Activated naive CD4-positive, alpha-beta T cell treated with anti-CD3 and anti-CD28 coated beads, Interleukin-2, amount 10 ng/mL, durations not matched to agents 7 days and 5 days (primary cell): ENCODE measurements at regions not wholly inside any gene's neighbourhood (a gene's known extent, or its start where the extent isn't known, plus 50 kb on each side); places are given as distances from the start of the nearest gene placed in this dataset.

Experiments
- CTCF ChIA-PET: fragments of 350-600 bp; sonication (Branson Sonifier 250); formaldehyde crosslinking; loops from one replicate; lab custom pipeline; 2021; ENCODE audit warnings: antibody characterized with exemption; lab: Charles Lee
- DNase-seq: peaks from one replicate; pipeline ENCODE4 v3.0.0-alpha.2; 2020
- H3K27ac Mint-ChIP-seq: one replicate; pipeline ENCODE4 v1.8.0; 2021; ENCODE audit warnings: mild to moderate bottlenecking, moderate library complexity, mixed read lengths
- H3K27me3 Mint-ChIP-seq: one replicate; pipeline ENCODE4 v1.8.0; 2021; ENCODE audit warnings: mild to moderate bottlenecking, mixed read lengths
- H3K36me3 Mint-ChIP-seq: one replicate; pipeline ENCODE4 v1.8.0; 2021; ENCODE audit warnings: mixed read lengths
- H3K4me1 Mint-ChIP-seq: one replicate; pipeline ENCODE4 v1.8.0; 2021; ENCODE audit warnings: mixed read lengths
- H3K4me3 Mint-ChIP-seq: one replicate; pipeline ENCODE4 v1.8.0; 2021; ENCODE audit warnings: mild to moderate bottlenecking, moderate library complexity, mixed read lengths
- H3K9me3 Mint-ChIP-seq: one replicate; pipeline ENCODE4 v1.8.0; 2021; ENCODE audit warnings: mixed read lengths

GRCh38 chr13:48840366-48840765, 135.3 kb upstream of the FNDC3A start:
- DNase-seq = no peak
- Mint-ChIP-seq H3K4me1 (no peaks in the 10 kb centered on the region), H3K27me3 (peaks cover 28% of the 10 kb centered on the region), H3K4me3 (no peak overlapping the region), H3K36me3 (peaks cover 5% of the 10 kb centered on the region), H3K27ac (no peak overlapping the region), H3K9me3 (no peaks in the 10 kb centered on the region)
- CTCF ChIA-PET = no interaction called here

GRCh38 chr13:48842316-48842715, 133.4 kb upstream of the FNDC3A start:
- Mint-ChIP-seq H3K36me3 (peaks cover 2% of the 10 kb centered on the region), H3K9me3 (no peaks in the 10 kb centered on the region), H3K27me3 (peaks cover 28% of the 10 kb centered on the region), H3K27ac (no peak overlapping the region), H3K4me1 (no peaks in the 10 kb centered on the region), H3K4me3 (no peak overlapping the region)
- CTCF ChIA-PET = interaction anchor here (0.7 kb wide), 1 partner anchor 27 kb away, joined by 3 read pairs; no protein-coding TSS in a partner anchor
- DNase-seq = no peak

- Mint-ChIP-seq H3K9me3 (no peaks in the 10 kb centered on the region), H3K27ac (no peak overlapping the region), H3K27me3 (peaks cover 28% of the 10 kb centered on the region), H3K36me3 (peaks cover 2% of the 10 kb centered on the region), H3K4me1 (no peaks in the 10 kb centered on the region), H3K4me3 (no peak overlapping the region)
- DNase-seq = no peak
- CTCF ChIA-PET = no interaction called here
These were observed 131.9 kb upstream of the FNDC3A start for GRCh38 chr13:48843630-48844380.

GRCh38 chr13:48844676-48845075, 131.0 kb upstream of the FNDC3A start:
- DNase-seq = no peak
- H3K36me3 Mint-ChIP-seq = peaks cover 2% of the 10 kb centered on the region
- H3K27me3 Mint-ChIP-seq = peaks cover 25% of the 10 kb centered on the region
- no peak overlapping the region for H3K27ac Mint-ChIP-seq
- no peak overlapping the region for H3K4me3 Mint-ChIP-seq
- CTCF ChIA-PET = no interaction called here
- H3K4me1 Mint-ChIP-seq = no peaks in the 10 kb centered on the region
- no peaks in the 10 kb centered on the region for H3K9me3 Mint-ChIP-seq

GRCh38 chr13:48849515-48849914, 126.2 kb upstream of the FNDC3A start:
- no peaks in the 10 kb centered on the region for H3K9me3 Mint-ChIP-seq
- H3K4me3 Mint-ChIP-seq = no peak overlapping the region
- H3K27ac Mint-ChIP-seq = no peak overlapping the region
- no peak for DNase-seq
- H3K4me1 Mint-ChIP-seq = peaks cover 35% of the 10 kb centered on the region
- H3K36me3 Mint-ChIP-seq = no peaks in the 10 kb centered on the region
- CTCF ChIA-PET = no interaction called here
- no peaks in the 10 kb centered on the region for H3K27me3 Mint-ChIP-seq

GRCh38 chr13:48851707-48852106, 124.0 kb upstream of the FNDC3A start:
- no peak overlapping the region for H3K27ac Mint-ChIP-seq
- CTCF ChIA-PET = interaction anchor here (0.7 kb wide), 1 partner anchor 295 kb away, joined by 3 read pairs; no protein-coding TSS in a partner anchor
- DNase-seq = peak; percentile 43
- no peaks in the 10 kb centered on the region for H3K27me3 Mint-ChIP-seq
- H3K36me3 Mint-ChIP-seq = no peaks in the 10 kb centered on the region
- no peaks in the 10 kb centered on the region for H3K9me3 Mint-ChIP-seq
- no peak overlapping the region for H3K4me3 Mint-ChIP-seq
- peaks cover 40% of the 10 kb centered on the region for H3K4me1 Mint-ChIP-seq

- CTCF ChIA-PET = no interaction called here
- no peak overlapping the region for H3K4me3 Mint-ChIP-seq
- no peak for DNase-seq
- H3K9me3 Mint-ChIP-seq = no peaks in the 10 kb centered on the region
- no peaks in the 10 kb centered on the region for H3K36me3 Mint-ChIP-seq
- H3K27me3 Mint-ChIP-seq = no peaks in the 10 kb centered on the region
- peaks cover 44% of the 10 kb centered on the region for H3K4me1 Mint-ChIP-seq
- no peak overlapping the region for H3K27ac Mint-ChIP-seq
These were observed 122.6 kb upstream of the FNDC3A start for GRCh38 chr13:48852911-48853727.

- Mint-ChIP-seq H3K27me3 (no peaks in the 10 kb centered on the region), H3K9me3 (no peaks in the 10 kb centered on the region), H3K36me3 (no peaks in the 10 kb centered on the region), H3K4me1 (peaks cover 50% of the 10 kb centered on the region), H3K27ac (no peak overlapping the region), H3K4me3 (no peak overlapping the region)
- CTCF ChIA-PET = no interaction called here
- no peak for DNase-seq
These were observed 122.0 kb upstream of the FNDC3A start for GRCh38 chr13:48853728-48854102.

GRCh38 chr13:48857576-48857975, 118.1 kb upstream of the FNDC3A start:
- CTCF ChIA-PET = no interaction called here
- no peaks in the 10 kb centered on the region for H3K27me3 Mint-ChIP-seq
- DNase-seq = no peak
- H3K4me1 Mint-ChIP-seq = peaks cover 33% of the 10 kb centered on the region
- H3K9me3 Mint-ChIP-seq = no peaks in the 10 kb centered on the region
- no peak overlapping the region for H3K27ac Mint-ChIP-seq
- H3K4me3 Mint-ChIP-seq = no peak overlapping the region
- no peaks in the 10 kb centered on the region for H3K36me3 Mint-ChIP-seq

- Mint-ChIP-seq H3K36me3 (no peaks in the 10 kb centered on the region), H3K4me3 (no peak overlapping the region), H3K4me1 (peaks cover 26% of the 10 kb centered on the region), H3K27me3 (no peaks in the 10 kb centered on the region), H3K9me3 (no peaks in the 10 kb centered on the region), H3K27ac (no peak overlapping the region)
- CTCF ChIA-PET = no interaction called here
- no peak for DNase-seq
These were observed 117.4 kb upstream of the FNDC3A start for GRCh38 chr13:48858122-48858902.

GRCh38 chr13:48859272-48860105, 116.2 kb upstream of the FNDC3A start:
- no peak overlapping the region for H3K27ac Mint-ChIP-seq
- H3K27me3 Mint-ChIP-seq = no peaks in the 10 kb centered on the region
- H3K4me1 Mint-ChIP-seq = peaks cover 19% of the 10 kb centered on the region
- no peaks in the 10 kb centered on the region for H3K36me3 Mint-ChIP-seq
- no peak overlapping the region for H3K4me3 Mint-ChIP-seq
- DNase-seq = no peak
- H3K9me3 Mint-ChIP-seq = no peaks in the 10 kb centered on the region
- CTCF ChIA-PET = no interaction called here

GRCh38 chr13:48860364-48860763, 115.3 kb upstream of the FNDC3A start:
- peaks cover 15% of the 10 kb centered on the region for H3K4me1 Mint-ChIP-seq
- no peak for DNase-seq
- no peaks in the 10 kb centered on the region for H3K36me3 Mint-ChIP-seq
- CTCF ChIA-PET = no interaction called here
- H3K27me3 Mint-ChIP-seq = no peaks in the 10 kb centered on the region
- no peak overlapping the region for H3K27ac Mint-ChIP-seq
- H3K9me3 Mint-ChIP-seq = no peaks in the 10 kb centered on the region
- no peak overlapping the region for H3K4me3 Mint-ChIP-seq

GRCh38 chr13:48862572-48862971, 113.1 kb upstream of the FNDC3A start:
- no peaks in the 10 kb centered on the region for H3K36me3 Mint-ChIP-seq
- H3K27me3 Mint-ChIP-seq = no peaks in the 10 kb centered on the region
- CTCF ChIA-PET = no interaction called here
- no peak overlapping the region for H3K4me3 Mint-ChIP-seq
- DNase-seq = no peak
- no peak overlapping the region for H3K27ac Mint-ChIP-seq
- no peaks in the 10 kb centered on the region for H3K9me3 Mint-ChIP-seq
- H3K4me1 Mint-ChIP-seq = peaks cover 13% of the 10 kb centered on the region

- H3K27ac Mint-ChIP-seq = no peak overlapping the region
- H3K36me3 Mint-ChIP-seq = no peaks in the 10 kb centered on the region
- H3K9me3 Mint-ChIP-seq = no peaks in the 10 kb centered on the region
- CTCF ChIA-PET = no interaction called here
- peaks cover 2% of the 10 kb centered on the region for H3K4me1 Mint-ChIP-seq
- no peak overlapping the region for H3K4me3 Mint-ChIP-seq
- no peak for DNase-seq
- no peaks in the 10 kb centered on the region for H3K27me3 Mint-ChIP-seq
These were observed 111.6 kb upstream of the FNDC3A start for GRCh38 chr13:48864100-48864499.
